GM12878 (cell line): ENCODE measurements at regions not wholly inside any gene's neighbourhood (a gene's known extent, or its start where the extent isn't known, plus 50 kb on each side); places are given as distances from the start of the nearest gene placed in this dataset.

Source experiments
- ELK1 ChIP-seq: IDR thresholded peaks from 2 replicates; pipeline ENCODE4 v1.6.1; 2012; ENCODE audit warnings: low read depth, low read length, improper control_type of control experiment
- GABPA ChIP-seq: IDR thresholded peaks from 2 replicates; pipeline ENCODE4 v1.6.1; 2014; ENCODE audit warnings: antibody characterized with exemption, low read depth, mild to moderate bottlenecking, inconsistent platforms
- SREBF2 ChIP-seq: IDR thresholded peaks from 2 replicates; pipeline ENCODE4 v1.6.1; 2012; ENCODE audit warnings: mild to moderate bottlenecking, low read length

- TF ChIP-seq GABPA (no peak), ELK1 (no peak), SREBF2 (no peak)
These were observed 76.2 kb upstream of the AFF3 start for GRCh38 chr2:100218552-100218951.
